SK-N-MC (cell line): ENCODE measurements at regions not wholly inside any gene's neighbourhood (a gene's known extent, or its start where the extent isn't known, plus 50 kb on each side); places are given as distances from the start of the nearest gene placed in this dataset.

Source experiments
- DNase-seq: peaks from one replicate; pipeline ENCODE4 v3.0.0-alpha.2; 2011; ENCODE audit warnings: low read depth, low spot score
- H3K27ac ChIP-seq: fragments of 200-600 bp; sonication (generic); 2 replicates; pipeline ENCODE4 v1.5.1; 2016; ENCODE audit warnings: mixed run types
- H3K36me3 ChIP-seq: fragments of 200-600 bp; sonication (generic); 2 replicates; pipeline ENCODE4 v1.6.1; 2017; ENCODE audit warnings: antibody characterized with exemption, low read length, mixed read lengths; ENCODE audit not compliant: insufficient read depth
- H3K4me3 ChIP-seq: fragments of 200-600 bp; sonication (generic); 2 replicates; pipeline ENCODE4 v1.5.1; 2016
- H3K9ac ChIP-seq: fragments of 200-600 bp; sonication (generic); 2 replicates; pipeline ENCODE4 v1.8.0; 2017; ENCODE audit warnings: mixed run types, mixed read lengths; ENCODE audit not compliant: insufficient read length
- H3K9me3 ChIP-seq: fragments of 200-600 bp; sonication (generic); 2 replicates; pipeline ENCODE4 v1.6.1; 2017; ENCODE audit warnings: low read depth, mild to moderate bottlenecking, antibody characterized with exemption, low read length, moderate library complexity, mixed read lengths
- EZH2 ChIP-seq: fragments of 200-600 bp; sonication (generic); IDR thresholded peaks from one replicate; pipeline ENCODE4 v1.6.1; 2017; ENCODE audit warnings: antibody characterized with exemption
- FOXP2 ChIP-seq: optimal IDR thresholded peaks from 2 replicates; pipeline ENCODE3; 2011; ENCODE audit warnings: mild to moderate bottlenecking, moderate library complexity; ENCODE audit not compliant: insufficient read depth; ENCODE audit errors: extremely low read length, control extremely low read depth
- POLR2AphosphoS5 ChIP-seq: IDR thresholded peaks from 2 replicates; pipeline ENCODE4 v1.6.1; 2012; ENCODE audit warnings: mild to moderate bottlenecking, low read depth, low read length, borderline replicate concordance

DNA sequence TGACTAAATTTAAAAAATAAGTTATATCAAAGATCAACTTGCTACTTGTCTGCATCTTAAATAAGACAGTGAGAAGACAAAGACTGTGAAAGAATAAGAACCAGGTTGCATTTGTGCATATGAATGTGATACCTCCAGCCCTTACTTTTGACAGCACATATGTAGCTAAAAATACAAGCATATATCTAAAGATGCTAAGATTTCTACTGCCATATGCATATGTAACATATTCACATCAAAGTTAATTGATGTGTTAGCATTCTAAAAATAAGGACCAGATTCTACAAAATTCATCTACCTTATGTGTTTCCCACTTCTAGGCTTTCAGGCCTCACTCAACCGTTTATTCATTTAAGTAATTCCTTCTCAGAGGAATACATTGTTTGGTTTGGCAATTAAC is 1120.3 kb upstream of the LRRTM3 start:
- no peak overlapping the region for H3K4me3 ChIP-seq
- H3K9ac ChIP-seq = no peak overlapping the region
- no peak overlapping the region for H3K27ac ChIP-seq
- DNase-seq = no peak
- no peaks in the 10 kb centered on the region for H3K9me3 ChIP-seq
- TF ChIP-seq FOXP2 (no peak), EZH2 (no peak), POLR2AphosphoS5 (no peak)
- no peaks in the 10 kb centered on the region for H3K36me3 ChIP-seq

DNA sequence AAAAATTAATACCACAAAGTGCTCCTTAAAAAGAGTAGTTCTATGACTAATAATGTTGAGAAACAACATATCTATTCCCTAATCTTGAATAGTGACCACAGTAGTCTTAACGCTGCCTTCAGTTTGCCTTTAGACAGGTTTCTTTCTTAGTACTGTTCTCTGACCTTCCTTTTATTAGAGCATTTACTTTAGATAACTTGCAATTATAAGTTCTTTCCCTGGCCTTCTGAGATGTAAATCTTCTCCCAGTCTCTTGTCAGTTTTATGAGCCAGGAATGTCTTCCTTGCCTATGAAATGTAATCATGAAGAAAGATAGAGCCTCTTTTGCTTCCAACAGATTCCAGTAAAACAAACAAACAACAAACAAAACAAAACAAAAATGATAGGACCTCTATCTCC is 1119.8 kb upstream of the LRRTM3 start:
- TF ChIP-seq FOXP2 (no peak), EZH2 (no peak), POLR2AphosphoS5 (no peak)
- Histone ChIP-seq H3K36me3 (no peaks in the 10 kb centered on the region), H3K4me3 (no peak overlapping the region), H3K9ac (no peak overlapping the region), H3K27ac (no peak overlapping the region), H3K9me3 (no peaks in the 10 kb centered on the region)
- DNase-seq = no peak

DNA sequence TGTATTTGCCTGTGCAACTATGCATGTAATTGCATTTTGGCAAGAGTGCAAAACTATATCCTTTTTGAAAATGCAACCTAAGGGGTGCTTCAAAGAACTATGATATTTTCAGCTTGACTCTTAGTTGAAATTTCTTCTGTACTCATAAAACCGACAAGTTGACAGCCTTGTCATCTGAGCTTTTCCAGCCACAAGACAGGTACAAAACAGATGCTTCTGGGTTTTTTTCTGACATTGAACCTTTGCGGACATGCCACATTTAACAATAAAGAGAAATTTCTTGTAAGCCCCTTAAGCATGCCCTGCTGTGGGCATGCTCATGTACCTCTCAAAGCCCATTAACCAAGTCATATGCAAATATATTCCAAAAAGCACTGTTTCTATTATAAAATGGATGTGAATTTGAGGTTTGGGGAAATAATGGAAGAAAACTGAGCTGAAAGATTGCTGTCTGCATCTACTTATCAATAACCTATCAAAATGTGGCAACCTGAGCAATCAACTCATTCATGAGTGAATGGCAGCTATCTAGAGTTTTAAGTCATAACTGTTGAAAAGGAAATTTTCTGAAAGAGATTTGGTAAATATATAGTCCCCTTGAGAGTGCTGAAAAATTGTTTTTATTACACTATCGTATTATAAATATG is 1117.0 kb upstream of the LRRTM3 start:
- DNase-seq = no peak
- TF ChIP-seq EZH2 = no peak
- TF ChIP-seq POLR2AphosphoS5 = no peak
- TF ChIP-seq FOXP2 = no peak
- Histone ChIP-seq H3K9ac (no peak overlapping the region), H3K36me3 (no peaks in the 10 kb centered on the region), H3K4me3 (no peak overlapping the region), H3K9me3 (no peaks in the 10 kb centered on the region), H3K27ac (no peak overlapping the region)

DNA sequence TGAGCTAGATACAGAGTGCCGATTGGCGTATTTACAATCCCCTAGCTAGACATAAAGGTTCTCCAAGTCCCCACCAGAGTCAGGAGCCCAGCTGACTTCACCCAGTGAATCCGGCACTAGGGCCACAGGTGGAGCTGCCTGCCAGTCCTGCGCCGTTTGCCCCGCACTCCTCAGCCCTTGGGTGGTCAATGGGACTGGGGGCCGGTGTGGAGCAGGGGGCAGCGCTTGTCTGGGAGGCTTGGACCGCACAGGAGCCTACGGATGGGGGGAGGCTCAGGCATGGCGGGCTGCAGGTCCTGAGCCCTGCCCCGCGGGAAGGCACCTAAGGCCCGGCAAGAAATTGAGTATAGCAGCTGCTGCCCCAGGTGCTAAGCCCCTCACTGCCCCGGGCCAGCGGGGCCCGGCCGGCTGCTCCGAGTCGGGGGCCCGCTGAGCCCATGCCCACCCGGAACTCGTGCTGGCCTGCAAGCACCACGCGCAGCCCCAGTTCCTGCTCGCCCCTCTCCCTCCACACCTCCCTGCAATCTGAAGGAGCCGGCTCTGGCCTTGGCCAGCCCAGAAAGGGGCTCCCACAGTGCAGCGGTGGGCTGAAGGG is 1113.8 kb upstream of the LRRTM3 start:
- H3K27ac ChIP-seq = no peak overlapping the region
- no peaks in the 10 kb centered on the region for H3K36me3 ChIP-seq
- TF ChIP-seq FOXP2 (no peak), POLR2AphosphoS5 (no peak), EZH2 (no peak)
- no peak overlapping the region for H3K4me3 ChIP-seq
- H3K9ac ChIP-seq = no peak overlapping the region
- no peaks in the 10 kb centered on the region for H3K9me3 ChIP-seq
- DNase-seq = no peak

DNA sequence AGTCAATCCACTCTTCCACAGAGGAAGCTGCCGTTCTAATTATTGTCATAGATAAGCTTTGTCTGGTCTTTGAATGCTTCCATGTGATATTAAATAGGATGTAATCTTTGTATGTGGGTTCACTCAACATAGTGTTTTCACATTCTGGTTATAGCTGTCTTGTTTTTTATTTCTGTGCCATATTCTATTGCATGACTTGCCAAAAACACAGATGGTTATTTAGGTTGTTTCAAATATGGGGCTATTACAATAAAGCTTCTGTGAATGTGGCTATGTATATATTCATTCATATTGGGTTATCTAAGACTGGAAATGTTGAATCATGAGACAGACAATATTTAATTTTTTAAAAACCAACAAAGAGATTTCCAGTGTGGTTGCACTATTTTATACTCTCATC is 1109.3 kb upstream of the LRRTM3 start:
- H3K9ac ChIP-seq = no peak overlapping the region
- H3K27ac ChIP-seq = no peak overlapping the region
- H3K4me3 ChIP-seq = no peak overlapping the region
- TF ChIP-seq FOXP2 (no peak), POLR2AphosphoS5 (no peak), EZH2 (no peak)
- H3K9me3 ChIP-seq = no peaks in the 10 kb centered on the region
- no peak for DNase-seq
- no peaks in the 10 kb centered on the region for H3K36me3 ChIP-seq

DNA sequence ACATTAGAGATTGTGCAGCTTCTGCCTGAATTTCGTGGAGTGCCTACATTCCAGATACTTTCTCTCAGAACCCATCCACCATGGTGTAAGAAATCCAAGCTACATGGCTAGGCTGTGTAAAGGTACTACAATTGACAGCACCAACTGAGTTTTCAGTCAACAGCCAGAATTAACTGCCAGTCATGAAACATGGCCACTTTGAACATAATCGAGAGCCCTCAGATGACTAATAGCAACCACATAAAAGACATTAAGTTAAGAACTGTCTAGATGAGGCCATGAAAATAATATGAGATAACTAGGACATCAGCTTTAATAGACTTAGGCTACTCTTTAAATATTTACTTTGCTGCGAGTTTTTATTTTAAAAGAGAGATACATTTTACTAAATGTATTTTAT is 1106.8 kb upstream of the LRRTM3 start:
- H3K9me3 ChIP-seq = no peaks in the 10 kb centered on the region
- no peak for DNase-seq
- no peaks in the 10 kb centered on the region for H3K36me3 ChIP-seq
- no peak overlapping the region for H3K9ac ChIP-seq
- no peak overlapping the region for H3K27ac ChIP-seq
- H3K4me3 ChIP-seq = no peak overlapping the region
- TF ChIP-seq EZH2 (no peak), FOXP2 (no peak), POLR2AphosphoS5 (no peak)

DNA sequence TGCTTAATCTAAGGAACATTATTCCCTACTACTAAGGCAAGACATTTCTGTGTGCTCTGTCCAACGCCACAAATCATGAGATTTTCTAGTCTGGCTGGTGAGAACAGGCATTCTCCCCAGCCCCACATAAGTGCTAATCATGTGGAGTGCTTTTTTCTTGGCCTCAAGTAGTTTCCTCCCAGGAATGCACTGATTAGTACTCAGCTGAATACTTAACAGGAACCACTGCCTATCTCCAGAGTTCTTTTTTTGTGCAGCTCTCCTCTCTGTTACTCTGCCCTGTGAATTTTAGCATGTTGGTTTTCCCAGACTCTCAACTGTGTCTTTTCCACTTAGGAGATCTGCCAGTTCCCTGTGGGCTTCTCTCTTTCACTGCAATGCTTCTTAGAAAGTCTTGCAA is 1098.5 kb upstream of the LRRTM3 start:
- no peak for DNase-seq
- TF ChIP-seq POLR2AphosphoS5 (no peak), EZH2 (no peak), FOXP2 (no peak)
- Histone ChIP-seq H3K36me3 (no peaks in the 10 kb centered on the region), H3K27ac (no peak overlapping the region), H3K4me3 (no peak overlapping the region), H3K9me3 (no peaks in the 10 kb centered on the region), H3K9ac (no peak overlapping the region)

DNA sequence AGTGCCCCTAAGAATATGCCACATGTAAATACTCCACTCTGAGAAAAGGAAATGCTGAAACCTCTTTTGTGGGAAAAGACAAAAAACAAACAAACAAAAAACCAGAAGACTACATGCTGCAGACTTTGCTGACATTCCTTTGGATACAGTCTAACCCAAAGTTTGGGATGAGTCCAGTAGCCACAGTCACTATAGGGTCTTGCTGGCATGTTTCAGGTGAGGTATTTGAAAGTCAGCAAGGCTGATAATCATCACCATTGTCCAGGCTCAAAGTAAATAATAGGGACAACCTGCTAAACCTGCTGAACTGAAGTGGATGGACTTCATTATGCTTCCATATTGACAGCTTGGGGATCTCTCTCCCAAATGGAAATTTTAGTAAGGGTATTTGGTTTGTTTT is 1087.0 kb upstream of the LRRTM3 start:
- no peak overlapping the region for H3K27ac ChIP-seq

DNA sequence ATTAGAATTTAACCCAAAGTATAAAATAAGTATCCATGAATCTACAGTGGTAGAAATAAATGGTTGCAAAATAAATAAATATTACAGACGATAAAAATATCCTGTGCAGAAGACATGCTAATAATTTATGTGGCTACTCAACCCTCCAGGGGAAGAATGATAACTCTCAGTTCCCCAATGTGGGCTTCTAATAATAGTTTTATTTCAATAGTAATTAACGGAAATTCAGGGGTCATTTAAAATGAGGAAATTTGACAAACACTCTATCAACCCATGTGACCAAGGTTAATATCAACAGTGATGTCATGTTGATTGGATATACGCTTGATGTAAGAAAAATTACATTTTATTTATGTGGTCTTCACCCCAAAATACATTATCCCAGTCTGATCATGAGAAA is 1082.6 kb upstream of the LRRTM3 start:
- no peak for DNase-seq
- Histone ChIP-seq H3K27ac (no peak overlapping the region), H3K36me3 (no peaks in the 10 kb centered on the region), H3K9me3 (no peaks in the 10 kb centered on the region), H3K9ac (no peak overlapping the region), H3K4me3 (no peak overlapping the region)
- TF ChIP-seq EZH2 (no peak), FOXP2 (no peak), POLR2AphosphoS5 (no peak)

More for the DNA sequence above, 1087.0 kb upstream of the LRRTM3 start:
- Histone ChIP-seq H3K9ac (no peak overlapping the region), H3K9me3 (no peaks in the 10 kb centered on the region), H3K36me3 (no peaks in the 10 kb centered on the region), H3K4me3 (no peak overlapping the region)
- DNase-seq = no peak
- no peak for TF ChIP-seq EZH2
- TF ChIP-seq FOXP2 = no peak
- no peak for TF ChIP-seq POLR2AphosphoS5
